ENCODE measurements at regions not wholly inside any gene's neighbourhood (a gene's known extent, or its start where the extent isn't known, plus 50 kb on each side); places are given as distances from the start of the nearest gene placed in this dataset.

GRCh38 chr15:67997996-67998395, 56.1 kb upstream of the PIAS1 start (continued):
- TF ChIP-seq PATZ1 (tag by site-specific recombination; IDR thresholded peaks at IDR 0.05) (no peak), ZNF639 (tag by site-specific recombination; IDR thresholded peaks at IDR 0.05) (no peak), BCL6B (tag by site-specific recombination; IDR thresholded peaks at IDR 0.05) (no peak), ZNF155 (tag by site-specific recombination; IDR thresholded peaks at IDR 0.05) (no peak), ZNF302 (tag by site-specific recombination; IDR thresholded peaks at IDR 0.05; ENCODE audit: low read depth) (no peak), ZNF585B (tag by site-specific recombination; IDR thresholded peaks at IDR 0.05) (peak; percentile 12; the same call in 1 of the 2 replicates), RBAK (tag by site-specific recombination; IDR thresholded peaks at IDR 0.05) (no peak), ZNF335 (tag by site-specific recombination; conservative IDR thresholded peaks at IDR 0.05) (peak; percentile 39; the same call in 1 of the 2 replicates), SETDB1 (IDR thresholded peaks at IDR 0.05; ENCODE audit: insufficient read length, low read length) (no peak), ZNF560 (tag by site-specific recombination; IDR thresholded peaks at IDR 0.05; ENCODE audit: borderline replicate concordance) (no peak), ZNF626 (tag by site-specific recombination; IDR thresholded peaks at IDR 0.05) (no peak), ZNF174 (tag by site-specific recombination; IDR thresholded peaks at IDR 0.05) (no peak), BCL11B (tag by site-specific recombination; IDR thresholded peaks at IDR 0.05; ENCODE audit: low read depth) (no peak), KLF17 (tag by site-specific recombination; IDR thresholded peaks at IDR 0.05) (peak; percentile 68; the same call in 1 of the 2 replicates), KLF8 (tag by site-specific recombination; IDR thresholded peaks at IDR 0.05) (no peak), GLIS1 (tag by site-specific recombination; IDR thresholded peaks at IDR 0.05) (peak; percentile 87), ZNF121 (tag by site-specific recombination; IDR thresholded peaks at IDR 0.05) (peak; percentile 87), PBX3 (CRISPR knock-in tag; IDR thresholded peaks at IDR 0.05) (no peak), KLF1 (tag by site-specific recombination; IDR thresholded peaks at IDR 0.05) (0 out of 2 replicates have a peak, but pooled peaks have one; percentile 10), ZNF518A (tag by site-specific recombination; conservative IDR thresholded peaks at IDR 0.05; ENCODE audit: low read depth) (no peak), ZNF280C (tag by site-specific recombination; IDR thresholded peaks at IDR 0.05) (no peak), ZNF223 (tag by site-specific recombination; IDR thresholded peaks at IDR 0.05) (no peak), ZNF776 (tag by site-specific recombination; IDR thresholded peaks at IDR 0.05; ENCODE audit: borderline replicate concordance) (no peak), ZNF366 (tag by site-specific recombination; conservative IDR thresholded peaks at IDR 0.05) (peak; percentile 35; the same call in 1 of the 2 replicates)
- TF ChIP-seq, protein P1, sequence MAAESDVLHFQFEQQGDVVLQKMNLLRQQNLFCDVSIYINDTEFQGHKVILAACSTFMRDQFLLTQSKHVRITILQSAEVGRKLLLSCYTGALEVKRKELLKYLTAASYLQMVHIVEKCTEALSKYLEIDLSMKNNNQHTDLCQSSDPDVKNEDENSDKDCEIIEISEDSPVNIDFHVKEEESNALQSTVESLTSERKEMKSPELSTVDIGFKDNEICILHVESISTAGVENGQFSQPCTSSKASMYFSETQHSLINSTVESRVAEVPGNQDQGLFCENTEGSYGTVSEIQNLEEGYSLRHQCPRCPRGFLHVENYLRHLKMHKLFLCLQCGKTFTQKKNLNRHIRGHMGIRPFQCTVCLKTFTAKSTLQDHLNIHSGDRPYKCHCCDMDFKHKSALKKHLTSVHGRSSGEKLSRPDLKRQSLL (tag by site-specific recombination; IDR thresholded peaks at IDR 0.05) = no peak

All from HEK293 (cell line).